Naive thymus-derived CD4-positive, alpha-beta T cell (primary cell): ENCODE measurements at regions not wholly inside any gene's neighbourhood (a gene's known extent, or its start where the extent isn't known, plus 50 kb on each side); places are given as distances from the start of the nearest gene placed in this dataset.

ENCODE experiments used
- ATAC-seq: fragments of 150-1000 bp; cut with Tn5 transposase; 2 replicates; pipeline ENCODE4 v1.10.0; 2021; ENCODE audit warnings: mild to moderate bottlenecking, moderate library complexity
- CTCF ChIA-PET: fragments of 350-600 bp; sonication (Branson Sonifier 250); formaldehyde crosslinking; loops from one replicate; lab custom pipeline; 2021; ENCODE audit warnings: antibody characterized with exemption; lab: Charles Lee
- POLR2A ChIA-PET: fragments of 350-600 bp; sonication (Branson Sonifier 250); formaldehyde crosslinking; loops from one replicate; lab custom pipeline; 2021; ENCODE audit warnings: antibody characterized with exemption, inconsistent platforms; lab: Charles Lee
- DNase-seq, 9 donors: peaks; one replicate each; pipeline versions ENCODE4 v3.0.0 to v3.0.0-alpha.2; 2020 to 2022; ENCODE audit warnings: mixed read lengths in 1 of 9
- H3K27ac ChIP-seq: one replicate; pipeline ENCODE4 v1.7.0; 2013; ENCODE audit warnings: mild to moderate bottlenecking, low read depth, low read length, moderate library complexity
- H3K27me3 ChIP-seq, 2 donors: one replicate each; pipeline ENCODE4 v1.7.0; 2013; ENCODE audit warnings: low read length in 2 of 2, mild to moderate bottlenecking in 2 of 2, moderate library complexity in 2 of 2; ENCODE audit not compliant: control insufficient read depth in 2 of 2, insufficient read depth in 2 of 2
- H3K36me3 ChIP-seq, 3 experiments: 1 replicate in 2 of 3; 2 replicates in 1 of 3; pipeline ENCODE4 v1.7.0; 2013; ENCODE audit warnings: low read length in 3 of 3, mild to moderate bottlenecking in 3 of 3, moderate library complexity in 1 of 3; ENCODE audit not compliant: insufficient read depth in 3 of 3, control insufficient read depth in 2 of 3
- H3K4me1 ChIP-seq, 2 donors: one replicate each; pipeline ENCODE4 v1.7.0; 2013; ENCODE audit warnings: low read length in 2 of 2, mild to moderate bottlenecking in 2 of 2, moderate library complexity in 1 of 2; ENCODE audit not compliant: control insufficient read depth in 2 of 2, insufficient read depth in 2 of 2
- H3K4me3 ChIP-seq: 2 replicates; pipeline ENCODE4 v1.7.0; 2013; ENCODE audit warnings: mild to moderate bottlenecking, low read length
- H3K9me3 ChIP-seq, 3 experiments: 1 replicate in 2 of 3; 2 replicates in 1 of 3; pipeline ENCODE4 v1.7.0; 2013; ENCODE audit warnings: low read length in 3 of 3; ENCODE audit not compliant: control insufficient read depth in 2 of 3
- H3K27ac Mint-ChIP-seq, 9 donors: one replicate each; pipeline ENCODE4 v1.8.0; 2020 to 2022; ENCODE audit warnings: mixed read lengths in 9 of 9, mild to moderate bottlenecking in 8 of 9, moderate library complexity in 5 of 9, inconsistent platforms in 2 of 9
- H3K27me3 Mint-ChIP-seq, 5 donors: one replicate each; pipeline ENCODE4 v1.8.0; 2021 to 2022; ENCODE audit warnings: mixed read lengths in 5 of 5, mild to moderate bottlenecking in 1 of 5
- H3K36me3 Mint-ChIP-seq, 5 donors: one replicate each; pipeline ENCODE4 v1.8.0; 2020 to 2022; ENCODE audit warnings: mixed read lengths in 5 of 5, mild to moderate bottlenecking in 3 of 5, inconsistent platforms in 1 of 5
- H3K4me1 Mint-ChIP-seq, 7 donors: one replicate each; pipeline ENCODE4 v1.8.0; 2020 to 2022; ENCODE audit warnings: mixed read lengths in 7 of 7, mild to moderate bottlenecking in 3 of 7, inconsistent platforms in 1 of 7
- H3K4me3 Mint-ChIP-seq, 10 donors: one replicate each; pipeline ENCODE4 v1.8.0; 2020 to 2022; ENCODE audit warnings: mild to moderate bottlenecking in 10 of 10, mixed read lengths in 10 of 10, moderate library complexity in 6 of 10, inconsistent platforms in 2 of 10
- H3K9me3 Mint-ChIP-seq, 11 donors: one replicate each; pipeline ENCODE4 v1.8.0; 2020 to 2022; ENCODE audit warnings: mixed read lengths in 11 of 11, mild to moderate bottlenecking in 4 of 11, inconsistent platforms in 1 of 11, moderate library complexity in 1 of 11
- intact Hi-C, 2 donors: fragments of 100-400 bp; cut with micrococcal nuclease; formaldehyde crosslinking; loops; one replicate each; pipeline ENCODE4 v1.15.1; 2023

DNA sequence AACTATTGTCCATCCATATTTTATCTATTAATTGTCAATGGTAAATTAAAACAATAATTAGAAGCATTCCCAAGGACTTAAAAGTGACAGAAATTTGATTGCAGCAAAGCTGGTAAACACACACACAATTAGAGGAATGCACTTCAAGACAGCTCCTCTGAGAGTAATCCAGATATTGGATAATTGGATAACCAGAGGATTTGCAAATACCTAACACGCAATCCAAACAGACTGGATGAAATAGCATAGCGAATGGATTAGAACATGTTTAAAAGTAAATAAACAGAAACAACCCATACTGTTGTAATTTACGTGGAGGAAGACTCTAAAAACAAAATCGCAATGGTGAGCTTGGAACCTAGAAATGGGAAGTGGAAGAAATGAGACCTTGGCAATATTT lies 239.8 kb downstream of the METTL4 start:
- Histone ChIP-seq H3K27me3 (no peaks in the 10 kb centered on the region), H3K4me3 (no peak overlapping the region), H3K9me3 (no peaks in the 10 kb centered on the region), H3K27ac (no peak overlapping the region), H3K36me3 (no peaks in the 10 kb centered on the region), H3K4me1 (no peaks in the 10 kb centered on the region)
- Mint-ChIP-seq H3K36me3 (no peaks in the 10 kb centered on the region), H3K27ac (no peak overlapping the region), H3K27me3 (peaks cover 5 to 46% (median 19%) of the 10 kb centered on the region in 5 donors), H3K9me3 (no peaks in the 10 kb centered on the region), H3K4me3 (no peak overlapping the region), H3K4me1 (no peaks in the 10 kb centered on the region)
- ChIA-PET POLR2A (no interaction called here), CTCF (interaction anchor here (1.0 kb wide), 2 partner anchors 210 to 216 kb away, joined by 3 to 6 read pairs; no protein-coding TSS in a partner anchor)
- DNase-seq (no peak), ATAC-seq (no peak)
- intact Hi-C loops = no loop called here

DNA sequence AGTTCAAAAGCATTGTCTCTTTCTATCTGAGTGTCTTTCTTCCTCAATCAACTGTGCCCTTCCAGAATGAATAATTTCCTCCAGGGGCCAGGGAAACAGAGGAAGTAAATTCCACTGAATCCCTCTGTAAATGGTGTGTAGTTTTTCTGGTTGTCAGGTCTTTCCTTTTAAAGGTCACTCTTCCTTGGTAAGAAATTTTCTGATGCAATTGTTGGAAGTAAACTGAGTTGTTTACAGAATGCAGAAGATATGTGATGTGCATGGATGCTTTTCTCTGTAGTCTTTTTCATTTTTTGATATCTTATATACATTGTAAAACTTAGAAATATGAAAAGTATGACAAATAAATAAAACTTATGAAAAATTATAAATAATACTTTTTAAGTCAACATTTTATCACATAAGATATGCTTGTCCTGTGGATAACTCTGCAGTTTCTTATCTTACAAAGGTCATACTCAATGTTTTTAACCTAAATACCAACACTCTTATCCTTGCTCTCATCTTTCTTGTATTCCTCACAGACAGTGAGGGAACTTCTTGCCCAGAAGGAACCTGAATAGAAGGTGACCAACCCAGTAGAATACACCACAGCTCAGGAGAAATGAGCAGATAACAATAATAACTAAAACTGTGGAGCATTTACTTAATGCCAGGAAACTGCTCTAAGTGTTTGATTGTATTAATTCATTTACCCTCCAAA lies 234.5 kb downstream of the METTL4 start:
- Histone ChIP-seq H3K27ac (no peak overlapping the region), H3K4me1 (no peaks in the 10 kb centered on the region), H3K4me3 (no peak overlapping the region), H3K9me3 (no peaks in the 10 kb centered on the region), H3K27me3 (no peaks in the 10 kb centered on the region), H3K36me3 (no peaks in the 10 kb centered on the region)
- no peak overlapping the region for H3K4me3 Mint-ChIP-seq
- H3K27ac Mint-ChIP-seq = no peak overlapping the region
- H3K4me1 Mint-ChIP-seq = peaks cover 0 to 5% (median 0%) of the 10 kb centered on the region in 7 donors
- POLR2A ChIA-PET = no interaction called here
- H3K27me3 Mint-ChIP-seq = peaks cover 17 to 30% (median 23%) of the 10 kb centered on the region in 5 donors
- intact Hi-C loops = loop anchor here (1.0 to 5.0 kb wide), 4 partner anchors 205 to 1472 kb away; partner anchors contain the start of gene MYL12A (in 1 of the 2)
- no peaks in the 10 kb centered on the region for H3K9me3 Mint-ChIP-seq
- H3K36me3 Mint-ChIP-seq = no peaks in the 10 kb centered on the region
- DNase-seq (no peak), ATAC-seq (no peak)
- CTCF ChIA-PET = interaction anchor here (3.6 kb wide), 1 partner anchor 206 kb away, joined by 21 read pairs; no protein-coding TSS in a partner anchor

DNA sequence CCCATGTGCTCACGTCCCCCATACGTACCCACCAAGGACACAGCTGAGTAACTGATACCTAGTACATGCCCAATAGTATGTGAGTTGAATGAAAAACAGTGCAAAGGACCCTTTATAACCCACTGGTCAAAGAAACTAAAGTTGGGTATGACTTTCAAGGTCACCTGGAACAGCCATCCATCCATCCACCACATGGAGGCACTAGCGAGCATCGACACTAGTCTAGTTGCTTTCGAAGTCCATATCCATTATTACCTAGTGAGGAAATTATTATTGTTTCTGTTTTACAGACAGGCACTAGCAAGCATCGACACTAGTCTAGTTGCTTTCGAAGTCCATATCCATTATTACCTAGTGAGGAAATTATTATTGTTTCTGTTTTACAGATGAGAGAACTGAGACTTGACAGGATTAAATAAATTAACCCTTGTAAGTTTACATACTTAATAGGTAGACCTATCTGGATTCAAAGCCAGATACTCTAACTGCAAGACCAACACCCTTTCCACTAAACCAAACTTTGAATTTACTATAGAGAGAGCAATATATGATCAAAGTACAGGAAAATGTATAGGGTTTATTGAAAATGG lies 233.7 kb downstream of the METTL4 start:
- Histone ChIP-seq H3K36me3 (no peaks in the 10 kb centered on the region), H3K27ac (no peak overlapping the region), H3K27me3 (peaks cover 0 to under 1% of the 10 kb centered on the region in 2 donors), H3K9me3 (no peaks in the 10 kb centered on the region), H3K4me1 (no peaks in the 10 kb centered on the region), H3K4me3 (no peak overlapping the region)
- no peak overlapping the region for H3K4me3 Mint-ChIP-seq
- ATAC-seq (peak; percentile 71), DNase-seq (peak in 8 of 9 donors; percentile 1 to 35 (median 20))
- no peak overlapping the region for H3K27ac Mint-ChIP-seq
- intact Hi-C loops = loop anchor here (1.0 to 5.0 kb wide), 4 partner anchors 205 to 1473 kb away; partner anchors contain the start of gene MYL12A (in 1 of the 2)
- peaks cover 14 to 36% (median 29%) of the 10 kb centered on the region in 5 donors for H3K27me3 Mint-ChIP-seq
- ChIA-PET CTCF (interaction anchor here (0.8 to 3.6 kb wide), 2 partner anchors 205 to 211 kb away, joined by 3 to 21 read pairs; no protein-coding TSS in a partner anchor), POLR2A (no interaction called here)
- H3K9me3 Mint-ChIP-seq = peaks cover 0 to under 1% (median 0%) of the 10 kb centered on the region in 11 donors
- peaks cover 0 to 5% (median 0%) of the 10 kb centered on the region in 7 donors for H3K4me1 Mint-ChIP-seq
- H3K36me3 Mint-ChIP-seq = no peaks in the 10 kb centered on the region

DNA sequence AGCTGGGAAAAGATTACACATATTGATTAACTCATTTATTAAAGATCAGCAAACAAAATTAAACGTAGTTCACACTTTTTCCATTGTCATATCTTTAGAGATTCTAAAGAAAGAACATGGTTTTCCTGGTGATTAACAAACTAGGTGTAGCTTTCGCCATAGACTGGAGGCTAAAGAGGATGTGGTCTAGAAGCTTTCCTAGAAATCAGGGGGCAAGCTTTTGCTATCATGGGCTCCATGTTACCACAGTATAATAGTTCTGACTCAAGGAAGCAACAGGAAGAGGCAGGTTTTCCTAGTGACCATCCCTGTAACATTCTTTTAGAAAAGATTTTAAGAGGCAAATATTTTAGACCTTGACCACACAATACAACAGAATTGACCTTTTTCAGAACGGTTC lies 232.7 kb downstream of the METTL4 start:
- ChIA-PET POLR2A (no interaction called here), CTCF (interaction anchor here (1.2 to 3.6 kb wide), 2 partner anchors 204 kb away, joined by 6 to 21 read pairs; no protein-coding TSS in a partner anchor)
- DNase-seq (no peak), ATAC-seq (no peak)
- Histone ChIP-seq H3K4me1 (no peaks in the 10 kb centered on the region), H3K36me3 (no peaks in the 10 kb centered on the region), H3K9me3 (no peaks in the 10 kb centered on the region), H3K27me3 (peaks cover 0 to 3% of the 10 kb centered on the region in 2 donors), H3K27ac (no peak overlapping the region), H3K4me3 (no peak overlapping the region)
- H3K27me3 Mint-ChIP-seq = peaks cover 10 to 35% (median 30%) of the 10 kb centered on the region in 5 donors
- H3K9me3 Mint-ChIP-seq = peaks cover 0 to 3% (median 0%) of the 10 kb centered on the region in 11 donors
- H3K27ac Mint-ChIP-seq = no peak overlapping the region
- H3K4me3 Mint-ChIP-seq = no peak overlapping the region
- intact Hi-C loops = loop anchor here in 1 of 2 donors (5.0 kb wide), 1 partner anchor 909 kb away; the partner anchor contains the start of gene MYL12A
- H3K4me1 Mint-ChIP-seq = peaks cover 0 to 5% (median 0%) of the 10 kb centered on the region in 7 donors
- H3K36me3 Mint-ChIP-seq = no peaks in the 10 kb centered on the region

DNA sequence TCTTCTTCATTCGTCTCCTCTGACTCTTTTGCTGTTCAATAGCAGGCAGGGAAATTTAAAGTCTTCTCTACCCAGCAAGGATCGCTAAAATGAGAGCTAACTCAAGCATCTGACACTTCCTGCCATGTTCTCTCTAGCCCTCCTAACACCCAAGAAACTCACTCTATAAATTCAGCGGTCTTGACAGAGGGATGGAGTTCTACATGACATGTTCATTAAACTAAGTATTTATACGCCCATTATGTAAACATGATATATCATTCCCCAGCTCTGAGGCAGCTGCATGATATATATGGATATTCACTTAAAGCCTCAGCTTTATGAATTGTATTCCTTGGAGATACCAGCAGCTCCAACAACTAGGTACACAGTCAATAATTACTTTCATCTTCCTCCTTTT lies 231.0 kb downstream of the METTL4 start:
- no peak overlapping the region for H3K27ac Mint-ChIP-seq
- DNase-seq = no peak
- intact Hi-C loops = no loop called here
- Histone ChIP-seq H3K27me3 (peaks cover 0 to 3% of the 10 kb centered on the region in 2 donors), H3K4me3 (no peak overlapping the region), H3K4me1 (no peaks in the 10 kb centered on the region), H3K36me3 (no peaks in the 10 kb centered on the region), H3K9me3 (no peaks in the 10 kb centered on the region), H3K27ac (no peak overlapping the region)
- H3K4me1 Mint-ChIP-seq = peaks cover 0 to 5% (median 0%) of the 10 kb centered on the region in 7 donors
- H3K4me3 Mint-ChIP-seq = no peak overlapping the region
- H3K9me3 Mint-ChIP-seq = peaks cover 0 to 3% (median 0%) of the 10 kb centered on the region in 11 donors
- no peaks in the 10 kb centered on the region for H3K36me3 Mint-ChIP-seq
- ChIA-PET POLR2A (no interaction called here), CTCF (no interaction called here)
- H3K27me3 Mint-ChIP-seq = peaks cover 7 to 32% (median 26%) of the 10 kb centered on the region in 5 donors
- ATAC-seq = no peak

DNA sequence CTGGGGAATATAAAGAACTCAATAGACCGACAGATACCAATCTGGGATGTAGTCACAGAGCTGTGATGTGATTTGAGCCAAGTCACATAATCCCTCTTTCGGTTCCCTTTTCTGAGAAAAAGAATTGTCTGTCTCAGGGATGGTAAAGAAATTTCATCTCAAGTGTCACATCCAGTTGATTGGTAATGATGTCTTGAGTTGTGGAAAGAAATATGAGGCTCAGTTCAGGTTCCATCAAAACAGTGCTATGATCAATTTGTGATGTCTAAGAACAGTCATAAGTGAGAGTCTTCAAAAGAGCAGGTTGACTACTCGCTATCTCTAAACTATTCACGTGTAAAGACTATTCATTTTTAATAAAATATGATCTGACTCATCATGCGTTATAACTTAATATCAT lies 223.3 kb downstream of the METTL4 start:
- no peak for DNase-seq
- H3K36me3 Mint-ChIP-seq = no peaks in the 10 kb centered on the region
- intact Hi-C loops = no loop called here
- peaks cover 0 to 26% (median 18%) of the 10 kb centered on the region in 5 donors for H3K27me3 Mint-ChIP-seq
- no peak overlapping the region for H3K27ac Mint-ChIP-seq
- no peak overlapping the region for H3K4me3 Mint-ChIP-seq
- H3K4me3 ChIP-seq = no peak overlapping the region
- peaks cover 0 to 5% (median 0%) of the 10 kb centered on the region in 11 donors for H3K9me3 Mint-ChIP-seq
- no peaks in the 10 kb centered on the region for H3K27me3 ChIP-seq
- no peaks in the 10 kb centered on the region for H3K4me1 ChIP-seq
- H3K4me1 Mint-ChIP-seq = no peaks in the 10 kb centered on the region
- H3K9me3 ChIP-seq = no peaks in the 10 kb centered on the region
- no peaks in the 10 kb centered on the region for H3K36me3 ChIP-seq
- no peak overlapping the region for H3K27ac ChIP-seq
- CTCF ChIA-PET = no interaction called here
- ATAC-seq = no peak
- POLR2A ChIA-PET = no interaction called here
